AG09319 (cell line): ENCODE measurements at regions not wholly inside any gene's neighbourhood (a gene's known extent, or its start where the extent isn't known, plus 50 kb on each side); places are given as distances from the start of the nearest gene placed in this dataset.
A peak's percentile ranks its signal among the peaks of the same experiment; 100 is the strongest.

Experiments used
- DNase-seq: peaks from one replicate; pipeline ENCODE4 v3.0.0-alpha.2; 2010; ENCODE audit warnings: low read depth; ENCODE audit errors: extremely low read depth
- CTCF ChIP-seq: IDR thresholded peaks from 2 replicates; pipeline ENCODE4 v1.5.1; 2011; ENCODE audit warnings: low read depth, mild to moderate bottlenecking, inconsistent platforms, low read length, moderate library complexity

- no peak for TF ChIP-seq CTCF
- no peak for DNase-seq
These were observed 85.7 kb upstream of the RNF38 start for GRCh38 chr9:36485647-36486328.

GRCh38 chr9:36484124-36484523 lies 84.1 kb upstream of the RNF38 start:
- DNase-seq = no peak
- TF ChIP-seq CTCF = no peak

- no peak for TF ChIP-seq CTCF
- no peak for DNase-seq
These were observed 79.0 kb upstream of the RNF38 start for GRCh38 chr9:36479101-36479500.

- DNase-seq = no peak
- no peak for TF ChIP-seq CTCF
These were observed 71.3 kb upstream of the RNF38 start for GRCh38 chr9:36471359-36471758.

GRCh38 chr9:36470643-36471290 lies 70.7 kb upstream of the RNF38 start:
- peak; percentile 39 for DNase-seq
- no peak for TF ChIP-seq CTCF

GRCh38 chr9:36463467-36463866 lies 63.4 kb upstream of the RNF38 start:
- TF ChIP-seq CTCF = no peak
- no peak for DNase-seq

GRCh38 chr9:36462245-36462644 lies 62.2 kb upstream of the RNF38 start:
- no peak for TF ChIP-seq CTCF
- DNase-seq = no peak
